Activated T-cell treated with anti-CD3 and anti-CD28 coated beads, Interleukin-2, amount 50 U/mL, for 48 hours (primary cell): ENCODE measurements at regions not wholly inside any gene's neighbourhood (a gene's known extent, or its start where the extent isn't known, plus 50 kb on each side); places are given as distances from the start of the nearest gene placed in this dataset.
"Not testable (repeated sequence)": the region's sequence is repeated elsewhere in the genome, so short reads cannot be mapped to it uniquely, and the experiment has no call there.

Experiments
- DNase-seq, 2 experiments: peaks; one replicate each; pipeline ENCODE4 v3.0.0-alpha.2; 2020

- no peak for DNase-seq
These were observed 126.4 kb downstream of the CCER1 start for GRCh38 chr12:90828621-90829020.

DNA sequence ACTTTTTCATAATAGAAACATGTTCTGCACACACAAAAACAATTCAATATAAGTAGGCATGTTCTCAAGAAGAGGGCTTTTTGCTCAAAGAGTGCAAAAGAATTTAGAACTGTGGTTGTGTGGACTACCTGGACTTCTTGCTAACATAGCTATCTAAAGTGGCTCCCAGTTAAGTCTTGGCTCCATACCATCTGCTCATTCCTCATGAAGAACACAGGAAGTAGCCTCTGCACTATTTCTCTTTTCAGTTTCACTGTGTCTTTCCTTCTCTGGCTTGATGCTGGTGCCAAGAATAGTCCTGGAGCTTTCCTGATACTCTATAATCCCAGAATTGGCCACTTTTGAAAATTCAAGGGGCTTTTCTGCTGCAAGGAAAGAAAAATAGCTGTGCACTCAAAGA, 127.4 kb downstream of the CCER1 start:
- DNase-seq = no peak

DNA sequence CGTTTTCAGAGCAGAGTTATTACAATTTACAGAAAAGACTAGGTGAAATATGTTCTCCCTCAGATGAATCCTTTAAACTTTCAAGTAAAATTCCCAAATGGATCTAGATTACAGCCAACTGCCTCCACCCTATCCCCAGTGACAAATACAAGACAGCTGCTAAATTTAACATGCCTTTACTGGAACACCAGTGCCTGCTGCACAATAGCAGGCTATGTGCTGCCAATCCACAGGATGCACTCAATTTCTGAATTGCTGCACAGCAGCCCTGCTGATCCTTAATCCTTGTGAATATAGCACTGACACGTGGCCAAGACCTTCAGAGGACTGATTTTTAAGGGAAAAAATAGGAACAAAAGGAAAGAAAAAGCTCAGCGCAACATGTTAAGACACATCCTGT, 128.9 kb downstream of the CCER1 start:
- DNase-seq = no peak

DNA sequence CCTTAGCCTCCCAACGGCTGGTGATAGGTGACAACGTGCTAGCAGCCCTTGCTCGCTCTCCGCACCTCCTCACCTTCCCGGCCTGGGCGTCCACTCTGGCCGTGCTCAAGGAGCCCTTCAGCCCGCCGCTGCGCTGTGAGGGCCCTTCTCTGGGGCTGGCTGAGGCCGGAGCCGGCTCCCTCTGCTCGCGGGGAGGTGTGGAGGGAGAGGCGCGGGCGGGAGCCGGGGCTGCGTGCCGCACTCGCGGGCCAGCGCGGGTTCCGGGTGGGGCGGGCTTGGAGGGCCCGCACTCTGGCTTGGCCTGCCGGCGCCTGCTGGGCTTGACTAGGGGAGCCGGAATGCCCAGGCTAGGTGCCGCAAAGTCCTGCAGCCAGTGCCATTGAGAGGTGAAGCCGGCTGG, 131.1 kb downstream of the CCER1 start:
- DNase-seq = no peak

DNA sequence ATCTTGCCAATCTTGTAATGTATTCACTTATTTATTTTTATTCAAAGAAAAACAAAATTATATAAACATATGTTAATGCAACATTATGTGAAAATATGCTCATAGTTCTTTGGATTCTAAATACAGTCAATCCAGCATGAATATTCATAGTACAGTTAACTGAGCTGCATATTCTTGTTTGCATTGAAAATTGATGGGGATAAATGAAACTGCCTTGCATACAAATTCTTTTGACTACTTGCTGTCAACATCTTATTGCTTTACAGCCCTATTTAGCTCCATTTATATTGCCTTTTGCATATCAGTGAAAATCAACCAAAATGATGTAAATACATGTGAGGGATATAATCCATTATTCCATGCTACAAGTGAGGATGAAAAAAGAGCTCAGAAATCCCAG, 135.3 kb downstream of the CCER1 start:
- no peak for DNase-seq

DNA sequence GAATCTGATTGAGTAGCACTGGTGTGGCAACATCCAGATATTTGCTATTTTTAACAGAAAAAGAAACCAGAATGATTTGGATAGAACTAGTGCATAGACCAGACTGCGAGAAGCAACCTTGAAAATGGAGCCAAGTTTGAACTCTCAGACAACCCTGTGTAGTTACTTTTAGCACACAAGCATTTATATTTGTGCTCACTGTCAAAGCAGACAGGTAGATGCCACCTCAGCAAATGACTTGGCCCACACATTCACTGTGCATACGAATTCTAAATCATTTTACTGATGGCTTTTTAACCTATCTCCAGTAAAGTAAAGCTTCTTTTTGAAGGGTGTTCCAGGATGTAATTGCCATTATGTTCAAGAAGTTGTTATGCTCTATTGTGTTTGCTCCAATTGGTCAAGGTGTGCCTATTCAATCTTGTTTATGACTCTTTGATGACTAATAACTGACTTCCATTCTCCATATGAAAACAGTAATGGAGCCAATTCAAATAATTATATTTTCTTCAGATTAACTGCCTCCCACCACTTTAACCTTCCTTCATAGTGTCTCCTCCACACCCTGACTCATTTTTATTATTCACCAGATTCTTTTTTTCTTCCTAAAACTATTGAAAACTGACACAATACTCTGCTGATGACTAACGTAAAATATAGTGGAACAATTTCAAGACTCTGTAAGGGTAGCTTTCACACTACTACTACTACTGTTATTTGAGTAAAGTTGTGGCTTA, 138.5 kb downstream of the CCER1 start:
- DNase-seq = no peak

DNA sequence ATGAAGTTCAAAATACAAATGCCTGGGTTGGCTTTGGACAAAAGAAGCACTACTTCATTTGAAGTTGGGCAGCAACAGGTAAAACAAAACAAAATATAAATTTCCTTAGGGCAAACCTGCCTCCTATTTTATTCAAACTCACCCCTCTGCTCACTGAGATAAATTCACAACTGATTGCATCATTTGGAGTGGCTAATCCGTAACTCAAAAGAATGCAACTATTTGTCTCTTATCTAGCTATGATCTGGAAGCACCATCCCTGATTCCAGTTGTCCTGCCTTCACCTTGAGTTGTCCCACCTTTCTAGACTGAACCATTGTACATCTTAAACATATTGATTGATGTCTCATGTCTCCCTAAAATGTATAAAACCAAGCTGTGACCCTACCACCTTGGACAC, 145.0 kb downstream of the CCER1 start:
- no peak for DNase-seq

GRCh38 chr12:90808568-90808967, 146.4 kb downstream of the CCER1 start:
- no peak for DNase-seq

GRCh38 chr12:90802727-90803126, 152.2 kb downstream of the CCER1 start:
- no peak for DNase-seq

DNA sequence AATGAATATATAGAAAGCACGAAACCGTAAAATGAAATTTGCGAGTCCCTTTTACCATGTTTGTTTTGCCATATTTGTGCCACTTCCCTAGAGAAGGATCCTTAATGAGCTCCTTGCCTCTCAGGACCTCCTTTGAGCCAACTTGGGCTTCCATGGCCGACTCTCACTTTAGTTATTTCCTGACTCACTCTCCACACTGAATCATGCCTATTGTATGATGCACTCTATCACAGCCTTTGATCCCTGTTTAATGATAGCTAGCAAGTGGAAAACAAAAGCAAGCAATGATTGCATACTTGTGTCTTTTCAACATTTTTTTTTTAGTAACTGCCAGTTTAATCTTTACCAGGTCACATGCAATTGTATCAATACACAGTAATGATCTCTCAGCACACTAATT, 153.2 kb downstream of the CCER1 start:
- no peak for DNase-seq

DNA sequence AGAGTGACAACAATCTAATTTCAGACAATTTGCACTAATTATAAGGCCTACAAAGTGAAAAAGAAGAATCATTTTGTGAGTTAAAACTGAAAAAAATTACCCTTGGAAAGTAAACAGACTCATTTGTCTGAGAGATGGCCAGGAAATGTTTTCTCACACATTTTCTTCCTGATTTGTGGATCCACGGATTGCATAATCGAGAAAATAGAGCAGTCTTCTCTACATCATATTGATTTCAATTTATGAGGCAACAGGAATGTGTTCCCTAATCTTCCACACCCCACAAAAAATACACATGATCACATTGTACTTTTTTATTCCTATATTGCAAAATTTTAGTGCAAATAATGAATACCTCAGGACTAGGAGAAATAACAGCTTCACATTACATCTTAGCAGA, 160.8 kb downstream of the CCER1 start:
- DNase-seq = no peak

- not testable (repeated sequence) for DNase-seq
These were observed 162.3 kb downstream of the CCER1 start for GRCh38 chr12:90792718-90793117.

- DNase-seq = no peak
These were observed 163.5 kb downstream of the CCER1 start for GRCh38 chr12:90791445-90791844.

DNA sequence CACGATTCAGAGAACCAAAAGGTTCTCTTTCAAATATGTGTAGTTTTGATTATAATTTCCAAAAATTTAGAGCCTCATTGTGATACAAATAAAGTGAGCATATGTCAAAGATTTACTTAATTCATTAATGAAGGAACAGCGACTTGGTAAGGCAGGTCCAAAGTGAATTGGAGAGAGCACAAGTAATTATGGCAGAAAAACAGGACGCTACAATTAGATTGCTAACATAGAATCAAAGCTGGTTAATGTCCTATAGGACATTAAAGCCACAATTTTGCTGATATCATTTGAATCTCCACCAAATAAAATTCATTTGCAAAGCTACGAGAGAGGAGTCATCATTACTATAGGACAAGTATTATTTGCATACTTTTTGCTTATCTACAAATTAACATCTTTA, 164.2 kb downstream of the CCER1 start:
- DNase-seq = no peak

GRCh38 chr12:90773491-90773890, 181.5 kb downstream of the CCER1 start:
- no peak for DNase-seq

DNA sequence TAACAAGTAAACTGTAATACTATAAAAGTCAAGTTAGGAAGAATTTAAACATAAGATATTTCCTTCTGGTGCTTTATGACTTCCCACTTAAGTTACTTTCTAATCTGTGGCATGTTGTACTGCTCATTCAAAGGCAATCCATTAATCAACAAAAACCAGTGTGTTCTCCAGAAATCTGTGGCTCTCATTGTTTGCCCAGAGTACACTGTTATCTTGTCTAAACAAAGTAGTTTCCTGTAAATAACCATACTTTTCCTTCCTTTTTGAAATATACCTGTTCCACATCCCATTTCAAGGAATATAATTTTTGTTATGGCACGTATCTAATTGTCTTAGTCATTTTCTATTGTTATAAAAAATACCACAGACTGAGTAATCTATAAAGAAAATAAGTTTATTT, 184.1 kb downstream of the CCER1 start:
- DNase-seq = no peak

GRCh38 chr12:90757957-90758356, 197.0 kb downstream of the CCER1 start:
- no peak for DNase-seq

DNA sequence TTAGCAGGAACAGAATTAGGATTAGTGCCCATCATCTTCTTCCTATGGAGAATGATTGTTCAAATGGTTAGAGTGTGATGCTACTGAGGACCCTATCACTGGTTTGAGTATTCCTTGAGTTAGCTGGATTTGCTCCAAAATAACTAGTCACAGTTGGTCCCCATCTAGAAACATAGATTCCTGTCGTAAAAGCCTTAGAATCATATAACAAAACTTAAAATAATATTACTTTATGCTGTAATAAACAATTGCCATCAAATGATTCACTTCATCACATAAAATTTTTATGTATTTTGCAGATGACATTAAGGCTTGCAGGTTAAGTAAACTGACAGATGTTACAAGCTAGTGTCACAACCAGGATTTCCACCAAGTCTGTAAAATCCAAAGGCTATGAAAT, 209.8 kb downstream of the CCER1 start:
- no peak for DNase-seq

- no peak for DNase-seq
These were observed 213.4 kb downstream of the CCER1 start for GRCh38 chr12:90741611-90742010.

- no peak for DNase-seq
These were observed 225.2 kb downstream of the CCER1 start for GRCh38 chr12:90729736-90730135.

DNA sequence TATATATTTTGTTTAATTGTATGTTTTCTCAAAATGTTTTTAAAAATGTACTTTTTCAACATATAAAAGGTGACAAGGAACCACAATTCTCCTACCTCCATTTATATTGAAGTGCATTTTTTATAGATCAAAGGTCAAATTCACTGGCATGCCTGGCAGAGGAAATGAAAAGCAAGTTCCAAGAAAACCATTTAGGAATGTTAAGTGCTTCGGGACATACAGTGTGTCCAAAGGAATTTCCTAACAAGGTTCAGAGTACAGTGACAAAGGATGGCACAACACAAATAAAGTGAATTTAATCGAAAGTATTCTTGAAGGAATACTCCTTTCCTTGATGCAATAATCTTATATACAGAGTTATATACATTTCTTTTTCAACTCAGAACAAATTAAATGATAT, 242.3 kb downstream of the CCER1 start:
- DNase-seq = no peak

DNA sequence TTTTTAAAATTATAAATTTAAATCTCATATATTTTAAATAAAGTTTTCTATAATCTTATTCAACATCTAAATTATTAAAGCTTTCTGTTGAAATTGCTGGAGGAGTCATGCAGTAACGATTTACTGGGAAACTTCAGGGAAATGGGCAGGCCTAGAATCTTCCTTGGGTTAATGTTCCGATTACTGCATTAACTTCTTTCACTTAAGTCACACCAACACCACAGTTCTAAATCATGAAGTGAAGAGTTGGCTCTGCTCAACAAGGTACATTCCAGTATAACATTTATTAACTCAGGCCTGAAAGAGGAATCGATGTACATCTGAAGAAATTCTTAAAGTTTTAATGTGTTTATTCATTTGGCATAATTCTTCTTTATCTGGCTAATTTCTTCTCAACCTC, 244.3 kb downstream of the CCER1 start:
- no peak for DNase-seq

DNA sequence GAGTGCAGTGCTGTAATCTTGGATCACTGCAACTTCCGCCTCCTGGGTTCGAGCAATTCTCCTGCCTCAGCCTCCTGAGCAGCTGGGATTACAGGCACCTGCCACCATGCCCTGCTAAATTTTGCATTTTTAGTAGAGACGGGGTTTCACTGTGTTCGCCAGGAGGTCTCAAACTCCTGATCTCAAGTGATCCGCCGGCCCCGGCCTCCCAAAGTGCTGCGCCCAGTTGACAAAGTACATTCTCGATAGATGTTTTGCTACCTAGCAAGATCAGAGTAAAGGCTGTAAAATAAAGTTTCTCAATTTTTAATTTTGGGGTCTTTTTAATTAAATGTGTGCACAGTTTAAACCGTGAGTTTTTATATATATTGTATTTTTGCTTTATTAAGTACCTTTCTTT, 248.9 kb downstream of the CCER1 start:
- DNase-seq = no peak

- no peak for DNase-seq
These were observed 259.6 kb downstream of the CCER1 start for GRCh38 chr12:90695415-90695814.

DNA sequence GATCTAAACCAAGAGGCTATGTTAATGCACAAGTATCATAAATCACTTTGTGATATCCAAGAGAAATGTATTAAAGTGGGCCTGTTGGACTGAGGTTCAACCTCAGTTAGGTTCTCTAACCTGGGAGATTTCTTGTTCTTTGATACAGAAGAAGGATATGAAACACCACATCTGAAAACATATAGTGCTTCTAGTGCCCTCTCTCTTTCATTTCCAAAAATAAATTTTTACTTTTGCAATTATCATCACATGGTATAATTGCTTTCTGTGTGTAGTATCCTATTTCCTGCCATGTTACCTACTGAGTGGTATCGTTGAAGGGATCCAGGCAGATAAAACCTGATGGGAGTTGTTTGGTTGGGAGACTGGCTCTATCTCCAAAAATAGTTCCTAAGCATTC, 264.9 kb downstream of the CCER1 start:
- DNase-seq = no peak

DNA sequence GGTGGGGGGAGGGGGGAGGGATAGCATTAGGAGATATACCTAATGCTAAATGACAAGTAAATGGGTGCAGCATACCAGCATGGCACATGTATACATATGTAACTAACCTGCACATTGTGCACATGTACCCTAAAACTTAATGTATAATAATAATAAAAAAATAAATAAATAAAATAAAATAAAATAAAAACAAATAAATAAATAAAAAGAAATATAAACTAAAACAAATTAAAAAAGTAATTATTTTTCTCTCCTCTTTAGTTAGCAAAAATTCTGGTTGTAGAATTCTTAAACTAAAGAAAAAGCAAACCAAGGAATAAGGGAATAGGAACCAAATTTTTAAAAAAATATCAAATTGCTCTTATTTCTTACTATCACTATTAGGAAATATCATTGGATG, 267.3 kb downstream of the CCER1 start:
- not testable (repeated sequence) for DNase-seq
